Adrenal gland (tissue), 9 donors: ENCODE measurements at regions not wholly inside any gene's neighbourhood (a gene's known extent, or its start where the extent isn't known, plus 50 kb on each side); places are given as distances from the start of the nearest gene placed in this dataset.
"Not testable (repeated sequence)": the region's sequence is repeated elsewhere in the genome, so short reads cannot be mapped to it uniquely, and the experiment has no call there.

Source experiments
- DNase-seq, 7 donors: peaks; one replicate each; pipeline ENCODE4 v3.0.0-alpha.2; 2019 to 2020
- H3K27ac ChIP-seq, 5 donors: fragments of 200-600 bp; sonication (generic) in 4 of 5; 1 replicate in 3 of 5; 2 replicates in 2 of 5; pipeline versions ENCODE4 v1.5.1 to v1.8.0; 2016 to 2020; ENCODE audit warnings: mild to moderate bottlenecking in 1 of 5
- H3K27me3 ChIP-seq: fragments of 200-600 bp; 2 replicates; pipeline ENCODE4 v1.8.0; 2021
- H3K36me3 ChIP-seq, 2 donors: fragments of 200-600 bp; replicated peaks in 1 of 2; 1 replicate in 1 of 2; 2 replicates in 1 of 2; pipeline versions ENCODE4 v1.5.1 to v1.8.0; 2018 to 2022
- H3K4me1 ChIP-seq, 2 donors: fragments of 200-600 bp; replicated peaks in 1 of 2; 1 replicate in 1 of 2; 2 replicates in 1 of 2; pipeline versions ENCODE4 v1.5.1 to v1.8.0; 2018 to 2021
- H3K4me3 ChIP-seq, 4 donors: fragments of 200-600 bp; sonication (generic) in 3 of 4; one replicate each; pipeline ENCODE4 v1.5.1; 2016 to 2018
- H3K9me3 ChIP-seq, 3 donors: fragments of 200-600 bp; sonication (generic) in 1 of 3; replicated peaks in 1 of 3; 1 replicate in 2 of 3; 2 replicates in 1 of 3; pipeline versions ENCODE4 v1.5.1 to v1.8.0; 2016 to 2021
- POLR2A ChIP-seq, 2 donors: fragments of 450-650 bp; IDR thresholded peaks; one replicate each; pipeline ENCODE4 v1.6.1; 2017; ENCODE audit warnings: antibody characterized with exemption in 2 of 2, mild to moderate bottlenecking in 2 of 2, moderate library complexity in 1 of 2
- WGBS, 4 donors: extraction: QIAGEN DNeasy Blood & Tissue Kit in 2 of 4; methylation state at CpG; one replicate each; pipeline versions ENCODE4 v1.1.5 to v1.1.7; 2013 to 2017; 5-methylcytosine and 5-hydroxymethylcytosine counted together
- intact Hi-C, 2 donors: fragments of 100-400 bp; cut with DNase I; formaldehyde crosslinking; loops; one replicate each; pipeline versions ENCODE4 v1.14.1 to v1.15.0; 2022 to 2023
- TF ChIP-seq, protein P1 (sequence below), 6 experiments: fragments of 450-650 bp in 4 of 6; fragments of 200-600 bp in 2 of 6; sonication (generic) in 1 of 6; IDR thresholded peaks; 1 replicate in 5 of 6; 2 replicates in 1 of 6; pipeline versions ENCODE4 v1.5.1 to v1.8.0; 2016 to 2021; ENCODE audit warnings: antibody characterized with exemption in 6 of 6, mild to moderate bottlenecking in 2 of 6, moderate library complexity in 1 of 6
- donor health status: healthy with polysubstance abuse.
- donor health status: Bipolar disorder and iron deficiency.
- donor health status: DM: yes; HTN: yes; CAD: no.
- donor health status: DM: no; HTN: no; CAD: no.
- donor health status: DM: no; HTN: no; CAD: no.

DNA sequence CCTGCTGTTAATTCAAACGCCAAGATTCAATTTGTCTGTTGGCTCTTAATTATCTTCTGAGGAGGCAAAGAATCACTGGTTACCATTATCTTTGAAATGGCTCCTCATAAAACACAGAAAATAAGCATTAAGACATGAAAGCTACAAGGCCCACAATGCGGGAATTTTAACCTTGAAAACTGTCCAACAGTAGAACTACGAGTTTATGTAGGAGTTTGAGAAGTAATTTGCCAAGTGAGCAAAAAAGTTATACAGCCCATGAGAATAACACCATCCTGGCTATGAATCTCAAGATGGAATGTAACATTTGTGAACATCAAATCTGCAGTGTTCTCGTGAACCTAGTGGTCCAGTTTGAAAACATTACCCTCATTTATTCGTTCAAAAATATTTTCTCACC lies 172.5 kb downstream of the ALDH1A2 start:
- Histone ChIP-seq H3K4me3 (no peak overlapping the region), H3K36me3 (no peaks in the 10 kb centered on the region), H3K4me1 (no peaks in the 10 kb centered on the region), H3K27me3 (no peaks in the 10 kb centered on the region), H3K27ac (no peak overlapping the region), H3K9me3 (no peaks in the 10 kb centered on the region)
- no peak for DNase-seq
- WGBS, 4 donors: 60 to 70% (median 60%) methylated on average over 5 of the region's 5 CpGs
- intact Hi-C loops: no loop called here
- TF ChIP-seq, protein P1, sequence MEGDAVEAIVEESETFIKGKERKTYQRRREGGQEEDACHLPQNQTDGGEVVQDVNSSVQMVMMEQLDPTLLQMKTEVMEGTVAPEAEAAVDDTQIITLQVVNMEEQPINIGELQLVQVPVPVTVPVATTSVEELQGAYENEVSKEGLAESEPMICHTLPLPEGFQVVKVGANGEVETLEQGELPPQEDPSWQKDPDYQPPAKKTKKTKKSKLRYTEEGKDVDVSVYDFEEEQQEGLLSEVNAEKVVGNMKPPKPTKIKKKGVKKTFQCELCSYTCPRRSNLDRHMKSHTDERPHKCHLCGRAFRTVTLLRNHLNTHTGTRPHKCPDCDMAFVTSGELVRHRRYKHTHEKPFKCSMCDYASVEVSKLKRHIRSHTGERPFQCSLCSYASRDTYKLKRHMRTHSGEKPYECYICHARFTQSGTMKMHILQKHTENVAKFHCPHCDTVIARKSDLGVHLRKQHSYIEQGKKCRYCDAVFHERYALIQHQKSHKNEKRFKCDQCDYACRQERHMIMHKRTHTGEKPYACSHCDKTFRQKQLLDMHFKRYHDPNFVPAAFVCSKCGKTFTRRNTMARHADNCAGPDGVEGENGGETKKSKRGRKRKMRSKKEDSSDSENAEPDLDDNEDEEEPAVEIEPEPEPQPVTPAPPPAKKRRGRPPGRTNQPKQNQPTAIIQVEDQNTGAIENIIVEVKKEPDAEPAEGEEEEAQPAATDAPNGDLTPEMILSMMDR (IDR thresholded peaks at IDR 0.05): no peak
- no peak for TF ChIP-seq POLR2A (IDR thresholded peaks at IDR 0.05)

DNA sequence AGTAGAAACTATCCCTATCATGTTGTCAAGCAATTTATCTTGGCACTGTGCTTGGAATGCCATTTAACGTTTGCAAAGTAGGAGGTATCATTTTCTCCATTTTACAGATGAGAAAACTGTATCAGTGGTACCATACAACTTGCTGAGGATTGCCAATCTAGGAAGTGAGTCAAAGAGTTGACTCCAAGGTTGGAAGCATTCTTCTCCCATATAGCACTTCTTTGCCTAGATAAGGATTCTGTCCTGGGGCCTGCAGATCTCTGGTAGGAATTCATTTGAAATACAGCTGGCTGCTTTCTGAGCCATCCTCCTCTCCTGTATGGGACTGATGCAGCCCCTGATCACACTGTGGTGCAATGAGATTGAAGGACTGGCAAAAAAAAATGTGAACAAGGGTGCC lies 170.2 kb downstream of the ALDH1A2 start:
- no peaks in the 10 kb centered on the region for H3K27me3 ChIP-seq
- H3K36me3 ChIP-seq: no peaks in the 10 kb centered on the region
- no peak for TF ChIP-seq POLR2A (IDR thresholded peaks at IDR 0.05)
- TF ChIP-seq, protein P1 (IDR thresholded peaks at IDR 0.05): no peak
- H3K9me3 ChIP-seq: no peaks in the 10 kb centered on the region
- no peak overlapping the region for H3K27ac ChIP-seq
- H3K4me1 ChIP-seq: no peaks in the 10 kb centered on the region
- H3K4me3 ChIP-seq: no peak overlapping the region
- WGBS, 4 donors: 48 to 74% (median 63%) methylated on average over 1 of the region's 1 CpG
- no peak for DNase-seq
- intact Hi-C loops: no loop called here

DNA sequence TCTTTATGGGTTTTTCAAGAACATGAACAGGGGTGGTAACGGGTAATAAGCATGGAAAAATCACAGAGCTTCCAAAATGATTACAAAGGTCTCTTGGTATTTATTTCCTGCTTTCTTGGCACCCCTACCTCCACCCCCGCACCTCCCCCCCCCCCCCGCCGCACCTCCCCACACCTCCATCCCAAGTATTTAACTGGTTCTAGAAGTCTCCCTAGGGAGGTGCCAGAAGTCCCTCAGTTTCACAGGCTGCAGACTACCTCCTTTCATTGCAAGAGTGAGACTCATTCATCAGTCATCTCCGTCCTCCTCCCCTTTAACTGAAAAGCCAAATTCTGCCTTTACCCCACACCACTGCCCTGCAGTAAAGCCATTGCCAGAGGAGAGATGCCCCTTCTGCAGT lies 169.4 kb downstream of the ALDH1A2 start:
- H3K36me3 ChIP-seq: no peaks in the 10 kb centered on the region
- no peak for DNase-seq
- no peak overlapping the region for H3K4me3 ChIP-seq
- intact Hi-C loops: no loop called here
- H3K4me1 ChIP-seq: no peaks in the 10 kb centered on the region
- H3K27me3 ChIP-seq: no peaks in the 10 kb centered on the region
- WGBS, 4 donors: 82 to 88% (median 85%) methylated on average over 5 of the region's 5 CpGs
- H3K27ac ChIP-seq: no peak overlapping the region
- TF ChIP-seq POLR2A (IDR thresholded peaks at IDR 0.05): no peak
- TF ChIP-seq, protein P1 (IDR thresholded peaks at IDR 0.05): no peak
- no peaks in the 10 kb centered on the region for H3K9me3 ChIP-seq

DNA sequence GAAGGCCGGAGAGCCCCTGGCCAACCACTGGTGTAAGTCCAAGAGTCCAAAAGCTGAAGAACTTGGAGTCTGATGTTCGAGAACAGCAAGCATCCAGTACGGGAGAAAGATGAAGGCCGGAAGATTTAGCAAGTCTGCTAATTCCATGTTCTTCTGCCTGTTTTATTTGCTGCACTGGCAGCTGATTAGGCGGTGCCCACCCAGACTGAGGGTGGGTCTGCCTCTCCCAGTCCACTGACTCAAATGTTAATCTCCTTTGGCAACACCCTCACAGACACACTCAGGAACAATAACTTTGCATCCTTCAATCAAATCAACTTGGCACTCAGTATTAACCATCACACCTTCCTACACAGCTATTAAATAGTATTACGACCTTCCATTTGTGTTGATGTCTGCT lies 168.6 kb downstream of the ALDH1A2 start:
- intact Hi-C loops, H3K27ac ChIP-seq, H3K4me3 ChIP-seq, H3K36me3 ChIP-seq, H3K27me3 ChIP-seq, H3K4me1 ChIP-seq, H3K9me3 ChIP-seq, DNase-seq: not testable (repeated sequence)
- WGBS, 4 donors: 93 to 95% (median 94%) methylated on average over 6 of the region's 6 CpGs

DNA sequence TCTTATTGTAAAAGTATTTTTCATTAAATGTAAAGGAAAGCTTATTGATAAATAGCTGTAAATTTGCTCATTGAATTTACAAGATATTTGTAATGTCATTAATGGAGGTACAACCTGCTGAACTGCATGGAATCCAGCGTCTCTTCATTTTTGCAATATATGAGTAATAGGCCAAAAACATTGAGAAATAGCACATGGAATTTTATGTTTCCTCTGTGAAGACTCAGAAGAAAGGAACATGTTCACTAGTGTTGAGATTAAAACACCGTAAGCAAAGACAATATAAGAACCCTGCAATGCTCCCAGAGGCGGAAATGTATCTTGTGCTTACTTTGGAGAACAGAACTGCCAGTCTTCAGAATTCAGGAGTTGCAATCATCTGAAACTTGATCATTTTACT lies 167.6 kb downstream of the ALDH1A2 start:
- WGBS, 4 donors: 91 to 97% (median 96%) methylated on average over 3 of the region's 3 CpGs
- no peaks in the 10 kb centered on the region for H3K27me3 ChIP-seq
- intact Hi-C loops: no loop called here
- no peak overlapping the region for H3K27ac ChIP-seq
- no peak overlapping the region for H3K4me3 ChIP-seq
- no peaks in the 10 kb centered on the region for H3K36me3 ChIP-seq
- no peaks in the 10 kb centered on the region for H3K9me3 ChIP-seq
- no peak for DNase-seq
- TF ChIP-seq, protein P1 (IDR thresholded peaks at IDR 0.05): no peak
- no peak for TF ChIP-seq POLR2A (IDR thresholded peaks at IDR 0.05)
- H3K4me1 ChIP-seq: no peaks in the 10 kb centered on the region
